HL-60 (cell line): ENCODE measurements at regions not wholly inside any gene's neighbourhood (a gene's known extent, or its start where the extent isn't known, plus 50 kb on each side); places are given as distances from the start of the nearest gene placed in this dataset.

ENCODE experiments used
- DNase-seq, 2 experiments: peaks; one replicate each; pipeline ENCODE4 v3.0.0-alpha.2; 2010 to 2020; ENCODE audit warnings: low read depth in 1 of 2, low spot score in 1 of 2
- H3K27ac ChIP-seq: fragments of 250-450 bp; sonication (Bioruptor Pico); replicated peaks from 2 replicates; pipeline ENCODE4 v1.5.1; 2020; ENCODE audit warnings: mild to moderate bottlenecking, moderate library complexity
- H3K27me3 ChIP-seq: fragments of 250-450 bp; sonication (Bioruptor Pico); 2 replicates; pipeline ENCODE4 v1.5.1; 2021; ENCODE audit warnings: mild to moderate bottlenecking, moderate library complexity; ENCODE audit not compliant: insufficient read depth, poor library complexity, severe bottlenecking
- H3K4me3 ChIP-seq: replicated peaks from 2 replicates; pipeline ENCODE4 v1.5.1; 2011; ENCODE audit warnings: mild to moderate bottlenecking, control low read depth, low read length; ENCODE audit not compliant: insufficient read depth
- CTCF ChIP-seq: IDR thresholded peaks from one replicate; pipeline ENCODE4 v1.5.1; 2011; ENCODE audit warnings: low read length, control low read depth, inconsistent platforms; ENCODE audit not compliant: insufficient read depth
- GABPA ChIP-seq: IDR thresholded peaks from 2 replicates; pipeline ENCODE4 v1.6.1; 2012; ENCODE audit warnings: low read depth
- POLR2AphosphoS5 ChIP-seq: IDR thresholded peaks from 2 replicates; pipeline ENCODE4 v1.6.1; 2012; ENCODE audit warnings: low read depth
- REST ChIP-seq: IDR thresholded peaks from 2 replicates; pipeline ENCODE4 v1.6.1; 2012; ENCODE audit warnings: low read depth; ENCODE audit not compliant: insufficient replicate concordance
- SPI1 ChIP-seq: IDR thresholded peaks from 2 replicates; pipeline ENCODE4 v1.6.1; 2012; ENCODE audit warnings: low read depth, mild to moderate bottlenecking, borderline replicate concordance

GRCh38 chr13:40271931-40272775 lies 394.3 kb downstream of the FOXO1 start:
- no peak for DNase-seq
- no peak overlapping the region for H3K27ac ChIP-seq
- H3K27me3 ChIP-seq, result peaks cover 4% of the 10 kb centered on the region
- no peak overlapping the region for H3K4me3 ChIP-seq
- TF ChIP-seq SPI1 (no peak), REST (no peak), CTCF (no peak), GABPA (no peak), POLR2AphosphoS5 (no peak)

GRCh38 chr13:40272776-40273139 lies 393.7 kb downstream of the FOXO1 start:
- DNase-seq, result no peak
- H3K4me3 ChIP-seq, result no peak overlapping the region
- TF ChIP-seq POLR2AphosphoS5, result no peak
- TF ChIP-seq CTCF, result no peak
- no peak for TF ChIP-seq REST
- TF ChIP-seq SPI1, result no peak
- TF ChIP-seq GABPA, result no peak
- H3K27me3 ChIP-seq, result peaks cover 4% of the 10 kb centered on the region
- no peak overlapping the region for H3K27ac ChIP-seq

DNA sequence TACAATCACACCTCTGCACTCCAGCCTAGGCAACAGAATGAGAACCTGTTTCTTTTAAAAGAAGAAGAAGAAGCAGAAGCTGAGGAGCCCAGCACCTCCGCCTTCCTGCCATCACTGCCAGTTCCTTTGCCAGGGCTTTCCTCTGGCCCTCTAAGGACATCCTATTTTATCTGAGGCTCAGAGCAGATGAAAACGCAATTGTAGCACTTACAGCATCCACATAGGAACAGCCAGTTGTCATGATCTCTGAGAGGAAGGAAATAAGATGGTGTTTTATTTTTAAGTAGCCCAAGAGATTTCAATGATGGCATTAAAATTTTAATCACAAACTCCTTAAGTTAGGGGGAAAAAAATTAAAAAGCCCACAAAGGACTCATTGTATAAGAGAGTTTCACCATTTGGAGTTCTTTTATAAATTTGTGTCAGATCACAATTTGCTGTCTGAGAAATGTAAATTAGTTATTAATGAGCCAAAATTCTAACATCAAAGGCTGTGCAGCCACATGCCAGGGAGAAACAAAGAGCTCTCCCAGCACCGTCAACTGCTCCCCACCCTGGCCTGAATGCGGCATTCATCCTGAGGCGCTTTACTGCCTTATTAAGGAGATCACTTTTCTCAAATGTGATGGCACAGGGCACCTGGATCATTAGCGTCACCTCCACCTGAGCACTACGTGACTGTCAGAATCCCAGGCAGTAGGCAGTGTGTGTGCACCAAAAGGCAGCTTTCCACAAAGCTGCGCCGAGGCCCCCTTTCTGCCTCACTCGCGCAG lies 393.0 kb downstream of the FOXO1 start:
- Histone ChIP-seq H3K27ac (no peak overlapping the region), H3K4me3 (no peak overlapping the region), H3K27me3 (peaks cover 4% of the 10 kb centered on the region)
- DNase-seq, result no peak
- TF ChIP-seq SPI1, result no peak
- TF ChIP-seq REST, result no peak
- TF ChIP-seq POLR2AphosphoS5, result no peak
- TF ChIP-seq CTCF, result no peak
- no peak for TF ChIP-seq GABPA
